ENCODE measurements at regions not wholly inside any gene's neighbourhood (a gene's known extent, or its start where the extent isn't known, plus 50 kb on each side); places are given as distances from the start of the nearest gene placed in this dataset.

GRCh38 chr13:56335775-56336174 lies 804.9 kb upstream of the PRR20A start:
- Histone ChIP-seq H3K4me3 (ENCODE audit: low read length) (no peak overlapping the region), H4K20me1 (ENCODE audit: control insufficient read depth, insufficient read depth, low read depth, low read length) (no peaks in the 10 kb centered on the region), H3K36me3 (ENCODE audit: control insufficient read depth, low read length) (no peaks in the 10 kb centered on the region), H3K4me2 (ENCODE audit: low read length) (no peak overlapping the region), H3K4me1 (ENCODE audit: control insufficient read depth, low read length) (no peaks in the 10 kb centered on the region), H3K27me3 (ENCODE audit: control insufficient read depth, low read length) (no peaks in the 10 kb centered on the region), H3K9me2 (replicated peaks; ENCODE audit: control insufficient read depth, low read length) (no peaks in the 10 kb centered on the region), H3F3A (ENCODE audit: control insufficient read depth, insufficient read depth) (no peaks in the 10 kb centered on the region), H3K27ac (ENCODE audit: low read depth, low read length) (no peak overlapping the region), H3K9me3 (ENCODE audit: control insufficient read depth, insufficient read depth, low read length) (no peaks in the 10 kb centered on the region; the same call in 1 of the 2 replicates), H3K79me2 (ENCODE audit: control insufficient read depth, low read length) (no peaks in the 10 kb centered on the region)
- TF ChIP-seq EZH2phosphoT487 (IDR thresholded peaks at IDR 0.05; ENCODE audit: borderline replicate concordance, low read length) (no peak), CTCF (IDR thresholded peaks at IDR 0.05; ENCODE audit: low read depth, low read length, poor library complexity, severe bottlenecking) (no peak)

GRCh38 chr13:56338421-56338820 lies 802.3 kb upstream of the PRR20A start:
- Histone ChIP-seq H3K9me3 (ENCODE audit: control insufficient read depth, insufficient read depth, low read length) (no peaks in the 10 kb centered on the region; the same call in 1 of the 2 replicates), H3K4me1 (ENCODE audit: control insufficient read depth, low read length) (no peaks in the 10 kb centered on the region), H3K36me3 (ENCODE audit: control insufficient read depth, low read length) (no peaks in the 10 kb centered on the region), H3K27ac (ENCODE audit: low read depth, low read length) (no peak overlapping the region), H3F3A (ENCODE audit: control insufficient read depth, insufficient read depth) (no peaks in the 10 kb centered on the region), H3K4me2 (ENCODE audit: low read length) (no peak overlapping the region), H3K4me3 (ENCODE audit: low read length) (no peak overlapping the region), H3K27me3 (ENCODE audit: control insufficient read depth, low read length) (no peaks in the 10 kb centered on the region), H3K79me2 (ENCODE audit: control insufficient read depth, low read length) (no peaks in the 10 kb centered on the region), H4K20me1 (ENCODE audit: control insufficient read depth, insufficient read depth, low read depth, low read length) (no peaks in the 10 kb centered on the region), H3K9me2 (replicated peaks; ENCODE audit: control insufficient read depth, low read length) (no peaks in the 10 kb centered on the region)
- TF ChIP-seq CTCF (IDR thresholded peaks at IDR 0.05; ENCODE audit: low read depth, low read length, poor library complexity, severe bottlenecking) (no peak), EZH2phosphoT487 (IDR thresholded peaks at IDR 0.05; ENCODE audit: borderline replicate concordance, low read length) (no peak)

GRCh38 chr13:56347014-56347413 lies 793.7 kb upstream of the PRR20A start:
- Histone ChIP-seq H3K27me3 (ENCODE audit: control insufficient read depth, low read length) (no peaks in the 10 kb centered on the region), H4K20me1 (ENCODE audit: control insufficient read depth, insufficient read depth, low read depth, low read length) (no peaks in the 10 kb centered on the region), H3K79me2 (ENCODE audit: control insufficient read depth, low read length) (no peaks in the 10 kb centered on the region), H3K36me3 (ENCODE audit: control insufficient read depth, low read length) (no peaks in the 10 kb centered on the region), H3K4me2 (ENCODE audit: low read length) (no peak overlapping the region), H3K9me2 (replicated peaks; ENCODE audit: control insufficient read depth, low read length) (no peaks in the 10 kb centered on the region), H3K27ac (ENCODE audit: low read depth, low read length) (no peak overlapping the region), H3K4me1 (ENCODE audit: control insufficient read depth, low read length) (no peaks in the 10 kb centered on the region), H3F3A (ENCODE audit: control insufficient read depth, insufficient read depth) (no peaks in the 10 kb centered on the region), H3K9me3 (ENCODE audit: control insufficient read depth, insufficient read depth, low read length) (no peaks in the 10 kb centered on the region; the same call in 1 of the 2 replicates), H3K4me3 (ENCODE audit: low read length) (no peak overlapping the region)
- TF ChIP-seq CTCF (IDR thresholded peaks at IDR 0.05; ENCODE audit: low read depth, low read length, poor library complexity, severe bottlenecking) = no peak
- no peak for TF ChIP-seq EZH2phosphoT487 (IDR thresholded peaks at IDR 0.05; ENCODE audit: borderline replicate concordance, low read length)

- Histone ChIP-seq H3F3A (ENCODE audit: control insufficient read depth, insufficient read depth) (no peaks in the 10 kb centered on the region), H3K4me2 (ENCODE audit: low read length) (no peak overlapping the region), H3K79me2 (ENCODE audit: control insufficient read depth, low read length) (no peaks in the 10 kb centered on the region), H3K9me2 (replicated peaks; ENCODE audit: control insufficient read depth, low read length) (no peaks in the 10 kb centered on the region), H3K9me3 (ENCODE audit: control insufficient read depth, insufficient read depth, low read length) (no peaks in the 10 kb centered on the region), H4K20me1 (ENCODE audit: control insufficient read depth, insufficient read depth, low read depth, low read length) (no peaks in the 10 kb centered on the region), H3K36me3 (ENCODE audit: control insufficient read depth, low read length) (no peaks in the 10 kb centered on the region), H3K4me3 (ENCODE audit: low read length) (no peak overlapping the region), H3K27me3 (ENCODE audit: control insufficient read depth, low read length) (no peaks in the 10 kb centered on the region), H3K27ac (ENCODE audit: low read depth, low read length) (no peak overlapping the region), H3K4me1 (ENCODE audit: control insufficient read depth, low read length) (no peaks in the 10 kb centered on the region)
- TF ChIP-seq CTCF (IDR thresholded peaks at IDR 0.05; ENCODE audit: low read depth, low read length, poor library complexity, severe bottlenecking) (no peak), EZH2phosphoT487 (IDR thresholded peaks at IDR 0.05; ENCODE audit: borderline replicate concordance, low read length) (no peak)
Observed at GRCh38 chr13:56349866-56350265, 790.9 kb upstream of the PRR20A start.
